GM23338 (cell line): ENCODE measurements at regions not wholly inside any gene's neighbourhood (a gene's known extent, or its start where the extent isn't known, plus 50 kb on each side); places are given as distances from the start of the nearest gene placed in this dataset.
"Not testable (repeated sequence)": the region's sequence is repeated elsewhere in the genome, so short reads cannot be mapped to it uniquely, and the experiment has no call there.

Experiments
- CREB1 ChIP-seq: fragments of 250-450 bp; sonication (Bioruptor Pico); IDR thresholded peaks from 2 replicates; pipeline ENCODE4 v1.5.0; 2020; ENCODE audit warnings: low read depth, mild to moderate bottlenecking, moderate library complexity
- EZH2 ChIP-seq: fragments of 200-600 bp; sonication (generic); IDR thresholded peaks from one replicate; pipeline ENCODE4 v1.8.0; 2017; ENCODE audit warnings: antibody characterized with exemption, mild to moderate bottlenecking, low read depth; ENCODE audit not compliant: unreplicated experiment
- EZH2phosphoT487 ChIP-seq: fragments of 200-600 bp; sonication (generic); IDR thresholded peaks from one replicate; pipeline ENCODE4 v1.8.1; 2018; ENCODE audit warnings: antibody characterized with exemption; ENCODE audit not compliant: unreplicated experiment
- JUNB ChIP-seq: IDR thresholded peaks from one replicate; pipeline ENCODE4 v1.6.1; 2016; ENCODE audit warnings: antibody characterized with exemption; ENCODE audit not compliant: unreplicated experiment
- NANOG ChIP-seq: IDR thresholded peaks from 2 replicates; pipeline ENCODE4 v1.6.1; 2016; ENCODE audit warnings: antibody characterized with exemption, borderline replicate concordance
- POLR2AphosphoS5 ChIP-seq: IDR thresholded peaks from 2 replicates; pipeline ENCODE4 v1.6.1; 2016; ENCODE audit warnings: antibody characterized with exemption, low read depth
- STAT1 ChIP-seq: IDR thresholded peaks from one replicate; pipeline ENCODE4 v1.6.1; 2016; ENCODE audit warnings: antibody characterized with exemption; ENCODE audit not compliant: unreplicated experiment
- ZNF114 ChIP-seq: fragments of 250-450 bp; sonication (Bioruptor Pico); IDR thresholded peaks from 2 replicates; pipeline ENCODE4 v1.5.0; 2020; ENCODE audit warnings: mild to moderate bottlenecking, moderate library complexity
- ZNF331 ChIP-seq: fragments of 250-450 bp; sonication (Bioruptor Pico); IDR thresholded peaks from 2 replicates; pipeline ENCODE4 v1.5.0; 2020; ENCODE audit warnings: low read depth, mild to moderate bottlenecking, moderate library complexity
- ZNF462 ChIP-seq: fragments of 250-450 bp; sonication (Bioruptor Pico); IDR thresholded peaks from 2 replicates; pipeline ENCODE4 v1.5.0; 2020; ENCODE audit warnings: mild to moderate bottlenecking, moderate library complexity
- TF ChIP-seq, protein P1 (sequence below), 2 experiments: fragments of 200-600 bp in 1 of 2; sonication (generic) in 1 of 2; conservative IDR thresholded peaks; 2 replicates each; pipeline versions ENCODE4 v1.5.1 to v1.6.1; 2016 to 2017; ENCODE audit warnings: antibody characterized with exemption in 2 of 2, low read depth in 2 of 2, mild to moderate bottlenecking in 2 of 2, moderate library complexity in 1 of 2
- TF ChIP-seq, protein P2 (sequence below): IDR thresholded peaks from 2 replicates; pipeline ENCODE4 v1.6.1; 2016; ENCODE audit warnings: antibody characterized with exemption
- TF ChIP-seq, protein P3 (sequence below): IDR thresholded peaks from one replicate; pipeline ENCODE4 v1.6.1; 2018; ENCODE audit warnings: antibody characterized with exemption; ENCODE audit not compliant: unreplicated experiment

DNA sequence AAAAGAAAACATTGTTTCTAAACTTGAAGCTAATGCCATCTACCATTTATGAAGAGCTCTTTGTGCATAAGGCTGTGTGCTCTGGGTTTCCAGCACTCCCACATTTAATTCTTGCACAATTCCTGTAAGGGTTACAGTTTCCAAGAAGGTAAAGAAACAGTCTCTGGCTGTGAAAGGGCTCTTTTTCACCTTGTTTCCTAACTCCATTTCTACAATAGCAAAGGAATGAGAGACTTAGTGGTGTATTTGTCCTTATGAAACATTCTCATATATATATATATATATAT is 196.9 kb downstream of the SPATA31A7 start:
- TF ChIP-seq EZH2phosphoT487; POLR2AphosphoS5; EZH2; JUNB; STAT1; NANOG; CREB1 (CRISPR knock-in tag); ZNF114 (CRISPR knock-in tag); ZNF331 (CRISPR knock-in tag); ZNF462 (CRISPR knock-in tag): not testable (repeated sequence)
- TF ChIP-seq, protein P1, sequence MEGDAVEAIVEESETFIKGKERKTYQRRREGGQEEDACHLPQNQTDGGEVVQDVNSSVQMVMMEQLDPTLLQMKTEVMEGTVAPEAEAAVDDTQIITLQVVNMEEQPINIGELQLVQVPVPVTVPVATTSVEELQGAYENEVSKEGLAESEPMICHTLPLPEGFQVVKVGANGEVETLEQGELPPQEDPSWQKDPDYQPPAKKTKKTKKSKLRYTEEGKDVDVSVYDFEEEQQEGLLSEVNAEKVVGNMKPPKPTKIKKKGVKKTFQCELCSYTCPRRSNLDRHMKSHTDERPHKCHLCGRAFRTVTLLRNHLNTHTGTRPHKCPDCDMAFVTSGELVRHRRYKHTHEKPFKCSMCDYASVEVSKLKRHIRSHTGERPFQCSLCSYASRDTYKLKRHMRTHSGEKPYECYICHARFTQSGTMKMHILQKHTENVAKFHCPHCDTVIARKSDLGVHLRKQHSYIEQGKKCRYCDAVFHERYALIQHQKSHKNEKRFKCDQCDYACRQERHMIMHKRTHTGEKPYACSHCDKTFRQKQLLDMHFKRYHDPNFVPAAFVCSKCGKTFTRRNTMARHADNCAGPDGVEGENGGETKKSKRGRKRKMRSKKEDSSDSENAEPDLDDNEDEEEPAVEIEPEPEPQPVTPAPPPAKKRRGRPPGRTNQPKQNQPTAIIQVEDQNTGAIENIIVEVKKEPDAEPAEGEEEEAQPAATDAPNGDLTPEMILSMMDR (conservative IDR thresholded peaks at IDR 0.05; ENCODE audit: low read depth in 2 of 2) = not testable (repeated sequence)
- TF ChIP-seq, protein P2, sequence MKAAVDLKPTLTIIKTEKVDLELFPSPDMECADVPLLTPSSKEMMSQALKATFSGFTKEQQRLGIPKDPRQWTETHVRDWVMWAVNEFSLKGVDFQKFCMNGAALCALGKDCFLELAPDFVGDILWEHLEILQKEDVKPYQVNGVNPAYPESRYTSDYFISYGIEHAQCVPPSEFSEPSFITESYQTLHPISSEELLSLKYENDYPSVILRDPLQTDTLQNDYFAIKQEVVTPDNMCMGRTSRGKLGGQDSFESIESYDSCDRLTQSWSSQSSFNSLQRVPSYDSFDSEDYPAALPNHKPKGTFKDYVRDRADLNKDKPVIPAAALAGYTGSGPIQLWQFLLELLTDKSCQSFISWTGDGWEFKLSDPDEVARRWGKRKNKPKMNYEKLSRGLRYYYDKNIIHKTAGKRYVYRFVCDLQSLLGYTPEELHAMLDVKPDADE = not testable (repeated sequence)
- TF ChIP-seq, protein P3, sequence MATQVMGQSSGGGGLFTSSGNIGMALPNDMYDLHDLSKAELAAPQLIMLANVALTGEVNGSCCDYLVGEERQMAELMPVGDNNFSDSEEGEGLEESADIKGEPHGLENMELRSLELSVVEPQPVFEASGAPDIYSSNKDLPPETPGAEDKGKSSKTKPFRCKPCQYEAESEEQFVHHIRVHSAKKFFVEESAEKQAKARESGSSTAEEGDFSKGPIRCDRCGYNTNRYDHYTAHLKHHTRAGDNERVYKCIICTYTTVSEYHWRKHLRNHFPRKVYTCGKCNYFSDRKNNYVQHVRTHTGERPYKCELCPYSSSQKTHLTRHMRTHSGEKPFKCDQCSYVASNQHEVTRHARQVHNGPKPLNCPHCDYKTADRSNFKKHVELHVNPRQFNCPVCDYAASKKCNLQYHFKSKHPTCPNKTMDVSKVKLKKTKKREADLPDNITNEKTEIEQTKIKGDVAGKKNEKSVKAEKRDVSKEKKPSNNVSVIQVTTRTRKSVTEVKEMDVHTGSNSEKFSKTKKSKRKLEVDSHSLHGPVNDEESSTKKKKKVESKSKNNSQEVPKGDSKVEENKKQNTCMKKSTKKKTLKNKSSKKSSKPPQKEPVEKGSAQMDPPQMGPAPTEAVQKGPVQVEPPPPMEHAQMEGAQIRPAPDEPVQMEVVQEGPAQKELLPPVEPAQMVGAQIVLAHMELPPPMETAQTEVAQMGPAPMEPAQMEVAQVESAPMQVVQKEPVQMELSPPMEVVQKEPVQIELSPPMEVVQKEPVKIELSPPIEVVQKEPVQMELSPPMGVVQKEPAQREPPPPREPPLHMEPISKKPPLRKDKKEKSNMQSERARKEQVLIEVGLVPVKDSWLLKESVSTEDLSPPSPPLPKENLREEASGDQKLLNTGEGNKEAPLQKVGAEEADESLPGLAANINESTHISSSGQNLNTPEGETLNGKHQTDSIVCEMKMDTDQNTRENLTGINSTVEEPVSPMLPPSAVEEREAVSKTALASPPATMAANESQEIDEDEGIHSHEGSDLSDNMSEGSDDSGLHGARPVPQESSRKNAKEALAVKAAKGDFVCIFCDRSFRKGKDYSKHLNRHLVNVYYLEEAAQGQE = not testable (repeated sequence)
